GM13976 (cell line): ENCODE measurements at regions not wholly inside any gene's neighbourhood (a gene's known extent, or its start where the extent isn't known, plus 50 kb on each side); places are given as distances from the start of the nearest gene placed in this dataset.

Experiments used
- DNase-seq: peaks from one replicate; pipeline ENCODE4 v3.0.0; 2012; ENCODE audit warnings: low spot score
- in situ Hi-C: fragments of 300-500 bp; cut with MboI; formaldehyde crosslinking; loops from one replicate; pipeline ENCODE4 v1.12.0; 2022; ENCODE audit warnings: low sequenced_read_pairs, mixed read lengths, inconsistent platforms; ENCODE audit not compliant: unreplicated experiment
- TF ChIP-seq, protein P1 (sequence below): IDR thresholded peaks from 2 replicates; pipeline ENCODE4 v1.5.1; 2012; ENCODE audit warnings: borderline replicate concordance, mild to moderate bottlenecking; ENCODE audit not compliant: insufficient read depth; ENCODE audit errors: extremely low read depth, missing control alignments, control extremely low read depth

- no peak for DNase-seq
- in situ Hi-C loops: no loop called here
- TF ChIP-seq, protein P1, sequence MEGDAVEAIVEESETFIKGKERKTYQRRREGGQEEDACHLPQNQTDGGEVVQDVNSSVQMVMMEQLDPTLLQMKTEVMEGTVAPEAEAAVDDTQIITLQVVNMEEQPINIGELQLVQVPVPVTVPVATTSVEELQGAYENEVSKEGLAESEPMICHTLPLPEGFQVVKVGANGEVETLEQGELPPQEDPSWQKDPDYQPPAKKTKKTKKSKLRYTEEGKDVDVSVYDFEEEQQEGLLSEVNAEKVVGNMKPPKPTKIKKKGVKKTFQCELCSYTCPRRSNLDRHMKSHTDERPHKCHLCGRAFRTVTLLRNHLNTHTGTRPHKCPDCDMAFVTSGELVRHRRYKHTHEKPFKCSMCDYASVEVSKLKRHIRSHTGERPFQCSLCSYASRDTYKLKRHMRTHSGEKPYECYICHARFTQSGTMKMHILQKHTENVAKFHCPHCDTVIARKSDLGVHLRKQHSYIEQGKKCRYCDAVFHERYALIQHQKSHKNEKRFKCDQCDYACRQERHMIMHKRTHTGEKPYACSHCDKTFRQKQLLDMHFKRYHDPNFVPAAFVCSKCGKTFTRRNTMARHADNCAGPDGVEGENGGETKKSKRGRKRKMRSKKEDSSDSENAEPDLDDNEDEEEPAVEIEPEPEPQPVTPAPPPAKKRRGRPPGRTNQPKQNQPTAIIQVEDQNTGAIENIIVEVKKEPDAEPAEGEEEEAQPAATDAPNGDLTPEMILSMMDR: no peak
These were observed 131.0 kb downstream of the GALR1 start for GRCh38 chr18:77380695-77381094.

DNA sequence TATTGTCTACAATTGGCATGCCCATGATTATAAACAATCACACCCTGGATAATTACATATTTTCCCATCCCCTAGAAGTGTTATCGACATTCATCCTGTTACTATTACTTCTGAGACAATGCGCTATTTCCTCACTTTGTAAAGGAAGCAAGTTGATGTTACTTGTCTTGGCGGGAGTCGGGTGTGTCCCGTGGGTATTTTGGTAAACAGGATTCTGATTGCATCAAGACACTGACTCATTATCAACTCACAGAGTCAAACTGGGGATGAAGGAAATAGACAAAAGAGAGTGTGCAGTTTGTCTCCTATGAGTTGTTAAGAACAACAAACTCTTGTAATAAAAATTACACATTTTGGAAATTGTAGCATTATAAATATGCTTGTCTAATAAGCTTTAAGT, 142.7 kb downstream of the GALR1 start:
- in situ Hi-C loops: no loop called here
- TF ChIP-seq, protein P1: no peak

GRCh38 chr18:77393519-77393918, 143.9 kb downstream of the GALR1 start:
- in situ Hi-C loops: no loop called here
- TF ChIP-seq, protein P1: no peak
- DNase-seq: no peak

More for the DNA sequence above, 142.7 kb downstream of the GALR1 start:
- no peak for DNase-seq

DNA sequence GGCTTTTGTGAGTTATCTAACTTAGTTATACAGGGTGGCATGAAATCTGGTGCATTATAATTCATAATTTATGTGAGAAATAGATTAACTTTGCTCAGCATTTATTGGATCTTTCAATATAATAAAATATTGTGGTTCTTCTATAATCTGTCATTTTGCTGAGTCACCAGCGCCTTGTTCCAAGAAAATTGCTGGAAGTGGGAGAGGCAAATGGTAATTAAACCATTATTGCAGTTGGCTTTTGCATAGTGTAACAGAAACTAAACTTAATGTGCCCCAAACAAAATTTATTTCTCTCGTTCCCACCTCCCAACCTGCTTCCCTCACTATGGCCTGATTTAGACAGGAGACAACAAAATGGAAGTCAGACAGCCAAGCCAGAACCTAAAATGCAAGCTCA, 146.3 kb downstream of the GALR1 start:
- TF ChIP-seq, protein P1: no peak
- in situ Hi-C loops: no loop called here
- DNase-seq: no peak

- no peak for DNase-seq
- in situ Hi-C loops: no loop called here
- TF ChIP-seq, protein P1: no peak
These were observed 147.4 kb downstream of the GALR1 start for GRCh38 chr18:77397056-77397455.

DNA sequence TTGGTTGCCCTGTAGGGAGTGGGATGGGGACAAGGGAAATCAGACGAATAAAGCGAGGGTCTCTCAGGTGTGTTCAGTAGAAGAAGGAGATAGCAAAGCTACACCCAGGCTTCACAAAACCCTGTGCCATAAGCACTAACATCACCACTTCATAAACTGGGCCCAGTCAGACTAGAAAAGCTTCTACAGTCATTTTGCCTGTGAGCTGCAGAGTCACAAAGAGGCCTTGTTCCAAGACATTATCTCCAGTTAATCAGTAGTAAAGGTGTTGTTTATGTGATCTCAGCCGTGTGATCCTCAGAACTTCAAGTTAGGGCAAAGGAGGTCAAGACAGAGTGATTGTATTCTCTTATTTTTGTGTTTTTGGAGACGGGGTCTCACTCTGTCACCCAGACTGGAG, 148.0 kb downstream of the GALR1 start:
- TF ChIP-seq, protein P1: no peak
- in situ Hi-C loops: no loop called here
- no peak for DNase-seq

DNA sequence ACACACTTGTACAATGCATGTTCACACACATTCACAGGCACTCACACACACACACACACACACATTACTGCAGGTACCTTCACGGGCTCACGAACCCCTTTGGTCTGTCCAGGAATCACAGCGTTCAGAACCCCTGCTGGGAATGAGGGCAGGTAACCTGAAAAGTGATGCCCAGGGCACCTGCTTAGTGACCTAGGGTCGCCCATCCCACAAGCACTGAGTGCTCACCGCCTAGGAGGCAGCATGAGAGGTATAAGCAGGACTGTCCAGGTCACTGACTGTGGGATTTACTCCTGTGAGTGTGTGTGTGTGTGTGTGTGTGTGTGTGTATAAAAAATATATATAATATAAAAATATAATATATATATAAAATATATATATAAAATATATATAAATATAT, 150.9 kb downstream of the GALR1 start:
- in situ Hi-C loops: no loop called here
- TF ChIP-seq, protein P1: no peak
- DNase-seq: no peak
